MG63 (cell line): ENCODE measurements at regions not wholly inside any gene's neighbourhood (a gene's known extent, or its start where the extent isn't known, plus 50 kb on each side); places are given as distances from the start of the nearest gene placed in this dataset.

Experiments used
- DNase-seq: peaks from one replicate; pipeline ENCODE4 v3.0.0-alpha.2; 2020
- H3K27me3 ChIP-seq: fragments of 250-450 bp; sonication (Bioruptor Pico); 2 replicates; pipeline ENCODE4 v1.5.1; 2020; ENCODE audit warnings: mild to moderate bottlenecking, moderate library complexity
- H3K36me3 ChIP-seq: fragments of 250-450 bp; sonication (Bioruptor Pico); 2 replicates; pipeline ENCODE4 v1.5.1; 2020; ENCODE audit warnings: mild to moderate bottlenecking, moderate library complexity
- H3K4me3 ChIP-seq: fragments of 250-450 bp; sonication (Bioruptor Pico); 2 replicates; pipeline ENCODE4 v1.5.1; 2020; ENCODE audit warnings: mild to moderate bottlenecking, moderate library complexity
- H3K9me3 ChIP-seq: fragments of 250-450 bp; sonication (Bioruptor Pico); 2 replicates; pipeline ENCODE4 v1.5.1; 2020; ENCODE audit warnings: mild to moderate bottlenecking, moderate library complexity

DNA sequence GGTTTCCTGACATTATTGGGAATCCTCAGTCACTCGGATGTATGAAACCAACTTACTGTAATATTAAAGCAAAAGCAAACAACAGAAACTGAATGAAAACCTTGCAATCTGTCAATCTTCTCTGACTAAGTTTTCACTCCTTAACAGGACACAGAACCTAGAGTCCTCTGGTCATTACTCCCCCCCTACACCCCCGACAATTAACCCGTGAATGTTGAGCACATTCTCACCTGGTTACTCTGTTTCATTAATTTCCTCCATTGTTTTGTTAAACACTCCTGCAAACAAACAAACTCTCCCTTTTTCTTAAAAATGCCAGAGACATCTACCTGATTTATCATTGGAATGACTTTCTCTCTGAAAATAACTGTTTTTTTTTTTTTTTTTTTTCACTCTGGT is 469.0 kb upstream of the PRKX start:
- Histone ChIP-seq H3K27me3 (no peaks in the 10 kb centered on the region), H3K9me3 (no peaks in the 10 kb centered on the region), H3K36me3 (no peaks in the 10 kb centered on the region), H3K4me3 (no peak overlapping the region)
- no peak for DNase-seq

- H3K27me3 ChIP-seq: 0 out of 2 replicates have a peak, but pooled peaks cover 2% of the 10 kb centered on the region
- no peaks in the 10 kb centered on the region for H3K36me3 ChIP-seq
- H3K4me3 ChIP-seq: no peak overlapping the region
- DNase-seq: no peak
- H3K9me3 ChIP-seq: no peaks in the 10 kb centered on the region
Measured at GRCh38 chrX:4181782-4182407, 468.4 kb upstream of the PRKX start.

DNA sequence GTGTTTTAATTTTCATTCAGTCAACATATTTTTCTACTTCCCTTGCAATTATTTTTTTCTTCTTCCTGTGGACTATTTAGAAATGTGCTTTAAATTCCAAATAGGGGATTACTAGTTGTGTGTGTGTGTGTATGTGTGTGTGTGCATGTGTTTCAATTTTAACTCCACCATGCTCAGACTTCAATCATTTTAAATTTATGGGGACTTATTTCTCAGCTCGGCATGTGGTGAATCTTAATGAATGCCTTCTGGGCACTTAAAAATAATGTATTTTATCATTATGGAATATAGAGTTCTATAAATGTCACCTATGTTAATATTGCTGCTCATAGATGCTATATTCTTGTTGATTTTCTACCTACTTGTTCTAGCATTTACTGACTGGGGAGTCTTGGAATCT is 465.6 kb upstream of the PRKX start:
- Histone ChIP-seq H3K9me3 (no peaks in the 10 kb centered on the region), H3K4me3 (no peak overlapping the region), H3K36me3 (no peaks in the 10 kb centered on the region), H3K27me3 (0 out of 2 replicates have a peak, but pooled peaks cover 2% of the 10 kb centered on the region)
- no peak for DNase-seq

DNA sequence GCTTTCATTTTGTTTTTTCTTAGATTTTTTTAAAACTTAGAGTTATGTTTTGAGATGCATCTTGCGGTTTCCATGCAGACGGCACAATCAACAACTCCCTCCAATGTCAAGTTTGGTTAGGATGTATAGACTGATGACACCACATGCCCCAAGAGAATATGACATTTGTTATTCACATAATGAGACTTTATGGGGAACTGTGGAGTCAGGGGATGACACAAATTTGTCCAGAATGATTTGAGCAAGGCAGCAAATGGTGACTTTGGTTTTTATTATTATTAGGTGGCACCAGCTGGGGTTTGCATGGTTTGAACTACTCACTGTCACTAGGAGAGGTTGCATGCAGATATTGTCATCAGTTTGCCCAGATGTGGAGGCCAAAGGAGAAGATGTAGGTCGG is 461.8 kb upstream of the PRKX start:
- Histone ChIP-seq H3K4me3 (no peak overlapping the region), H3K27me3 (0 out of 2 replicates have a peak, but pooled peaks cover 2% of the 10 kb centered on the region), H3K36me3 (no peaks in the 10 kb centered on the region), H3K9me3 (no peaks in the 10 kb centered on the region)
- no peak for DNase-seq

DNA sequence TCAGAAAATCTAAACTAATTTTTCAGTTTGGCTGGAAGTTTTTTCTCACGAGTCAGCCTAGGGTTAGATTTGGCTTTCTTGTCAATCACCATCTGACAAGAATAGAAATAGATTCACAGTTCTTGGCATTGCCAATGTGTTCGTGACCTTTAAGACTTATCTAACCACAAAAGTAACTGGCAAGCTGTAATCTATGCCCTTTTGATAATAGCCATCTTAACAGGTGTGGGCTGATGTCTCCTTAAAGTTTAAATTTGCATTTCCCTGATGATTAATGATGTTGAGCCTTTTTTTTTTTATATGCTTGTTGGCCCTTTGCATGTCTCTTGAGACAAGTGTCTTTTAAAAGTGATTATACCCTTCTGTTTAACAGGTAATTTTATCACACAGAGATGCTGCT is 460.3 kb upstream of the PRKX start:
- no peak for DNase-seq
- Histone ChIP-seq H3K4me3 (no peak overlapping the region), H3K9me3 (no peaks in the 10 kb centered on the region), H3K36me3 (no peaks in the 10 kb centered on the region), H3K27me3 (0 out of 2 replicates have a peak, but pooled peaks cover 2% of the 10 kb centered on the region)

DNA sequence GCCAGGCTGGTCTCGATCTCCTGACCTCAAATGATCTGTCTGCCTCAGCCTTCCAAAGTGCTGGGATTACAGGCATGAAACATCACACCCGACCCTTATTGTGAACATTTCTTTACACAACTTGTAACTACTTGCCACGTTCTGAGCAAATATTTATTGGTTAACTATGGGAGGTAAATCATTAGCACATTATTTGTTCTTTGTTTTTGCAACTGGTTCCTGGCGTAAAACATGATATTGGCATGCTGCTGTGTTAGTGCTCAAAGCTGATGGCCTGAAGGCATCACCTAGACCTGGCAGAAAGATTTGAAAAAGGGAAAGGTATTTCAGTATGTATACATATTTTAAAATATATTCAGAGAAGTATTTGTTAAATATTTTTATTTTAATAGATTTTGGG is 438.3 kb upstream of the PRKX start:
- Histone ChIP-seq H3K27me3 (no peaks in the 10 kb centered on the region), H3K9me3 (no peaks in the 10 kb centered on the region), H3K4me3 (no peak overlapping the region), H3K36me3 (no peaks in the 10 kb centered on the region)
- DNase-seq: no peak

DNA sequence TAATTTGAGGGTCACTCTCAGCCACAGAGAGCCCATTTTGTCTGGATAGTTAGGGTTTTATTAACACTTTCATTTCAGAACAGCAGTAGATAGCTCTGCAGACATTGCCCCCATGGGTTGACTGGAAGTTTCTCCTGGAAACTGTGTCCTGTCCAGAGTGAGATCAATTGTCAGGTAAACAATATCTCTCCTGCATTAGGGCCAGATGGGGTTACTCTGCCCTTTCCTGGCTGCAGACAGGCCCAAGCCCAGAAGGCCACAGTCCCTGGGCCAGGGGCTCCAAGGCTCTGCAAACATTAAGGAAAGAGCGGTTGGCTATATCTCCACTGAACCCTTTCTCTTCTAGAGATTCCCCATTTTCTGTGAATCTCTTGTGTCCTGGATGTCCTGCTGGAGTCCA is 436.8 kb upstream of the PRKX start:
- DNase-seq: no peak
- no peak overlapping the region for H3K4me3 ChIP-seq
- no peaks in the 10 kb centered on the region for H3K27me3 ChIP-seq
- H3K9me3 ChIP-seq: no peaks in the 10 kb centered on the region
- H3K36me3 ChIP-seq: no peaks in the 10 kb centered on the region

- Histone ChIP-seq H3K36me3 (no peaks in the 10 kb centered on the region), H3K4me3 (no peak overlapping the region), H3K9me3 (no peaks in the 10 kb centered on the region), H3K27me3 (no peaks in the 10 kb centered on the region)
- no peak for DNase-seq
Measured at GRCh38 chrX:4129626-4130025, 416.2 kb upstream of the PRKX start.

- Histone ChIP-seq H3K4me3 (no peak overlapping the region), H3K9me3 (no peaks in the 10 kb centered on the region), H3K36me3 (no peaks in the 10 kb centered on the region), H3K27me3 (no peaks in the 10 kb centered on the region)
- DNase-seq: no peak
Measured at GRCh38 chrX:4118666-4119530, 405.4 kb upstream of the PRKX start.

GRCh38 chrX:4110964-4111363 is 397.5 kb upstream of the PRKX start:
- Histone ChIP-seq H3K4me3 (no peak overlapping the region), H3K27me3 (no peaks in the 10 kb centered on the region), H3K36me3 (no peaks in the 10 kb centered on the region), H3K9me3 (no peaks in the 10 kb centered on the region)
- no peak for DNase-seq

DNA sequence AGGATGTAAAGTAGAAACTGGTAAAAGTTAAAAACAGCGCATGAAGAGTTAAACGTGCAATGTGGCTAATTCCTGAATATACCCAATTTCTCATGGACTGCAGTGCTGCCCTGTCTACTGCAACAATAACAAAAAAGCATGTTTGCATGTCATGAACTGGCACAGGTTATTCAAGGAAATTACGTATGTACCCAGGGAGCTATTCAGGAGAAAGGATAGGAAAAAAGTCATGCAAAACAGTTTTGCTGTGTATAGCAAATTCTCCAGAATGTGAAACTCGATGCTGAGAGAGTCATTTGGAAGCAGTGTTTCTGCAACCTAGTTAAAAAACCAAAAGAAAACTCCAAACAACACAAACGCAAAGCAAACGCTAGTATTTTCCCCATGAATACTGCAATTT is 381.5 kb upstream of the PRKX start:
- H3K36me3 ChIP-seq: no peaks in the 10 kb centered on the region
- no peaks in the 10 kb centered on the region for H3K27me3 ChIP-seq
- DNase-seq: no peak
- H3K4me3 ChIP-seq: no peak overlapping the region
- no peaks in the 10 kb centered on the region for H3K9me3 ChIP-seq

GRCh38 chrX:4091046-4091760 is 377.8 kb upstream of the PRKX start:
- Histone ChIP-seq H3K36me3 (no peaks in the 10 kb centered on the region), H3K4me3 (no peak overlapping the region), H3K9me3 (no peaks in the 10 kb centered on the region), H3K27me3 (no peaks in the 10 kb centered on the region)
- DNase-seq: no peak

DNA sequence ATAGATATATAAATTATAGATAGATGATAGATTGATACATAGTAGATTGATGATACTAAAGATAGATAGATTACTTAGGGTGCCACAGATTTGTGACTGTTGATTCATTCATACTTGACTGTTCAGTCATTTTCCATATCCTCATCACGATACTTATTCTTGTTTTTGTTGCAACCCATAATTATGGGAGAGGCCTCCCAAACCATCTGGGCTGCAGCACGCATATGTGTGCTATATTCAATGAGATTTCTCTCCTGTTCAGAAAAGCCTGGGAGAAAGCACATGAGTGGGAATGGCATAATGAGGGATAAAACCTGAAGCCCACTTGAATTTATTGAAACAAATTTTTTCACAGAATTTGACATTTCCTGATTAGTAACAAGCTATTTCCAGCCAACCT is 346.4 kb upstream of the PRKX start:
- no peak for DNase-seq
- Histone ChIP-seq H3K27me3 (no peaks in the 10 kb centered on the region), H3K9me3 (no peaks in the 10 kb centered on the region)

DNA sequence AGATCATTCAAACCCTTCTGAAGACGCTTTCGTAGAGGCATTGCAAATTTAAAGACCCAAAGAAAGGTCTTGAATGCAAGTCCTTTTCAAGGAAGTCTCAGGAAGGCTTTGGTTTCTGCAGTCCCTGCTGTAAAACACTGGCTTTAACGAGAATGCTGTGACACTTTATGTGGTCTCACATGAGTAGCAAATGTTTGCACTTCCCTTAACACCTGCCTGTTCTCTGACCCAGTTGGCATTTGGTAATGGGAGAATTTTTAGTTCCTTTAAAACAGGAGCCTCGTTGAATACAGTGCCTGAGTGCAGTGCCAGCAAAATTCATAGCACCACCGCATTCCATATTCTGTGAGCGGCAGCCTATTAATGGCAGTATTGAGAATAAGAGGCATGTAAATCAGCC is 330.5 kb upstream of the PRKX start:
- no peaks in the 10 kb centered on the region for H3K36me3 ChIP-seq
- H3K27me3 ChIP-seq: no peaks in the 10 kb centered on the region
- no peaks in the 10 kb centered on the region for H3K9me3 ChIP-seq
- no peak for DNase-seq
- H3K4me3 ChIP-seq: no peak overlapping the region

More for the DNA sequence above, 346.4 kb upstream of the PRKX start:
- Histone ChIP-seq H3K4me3 (no peak overlapping the region), H3K36me3 (no peaks in the 10 kb centered on the region)

DNA sequence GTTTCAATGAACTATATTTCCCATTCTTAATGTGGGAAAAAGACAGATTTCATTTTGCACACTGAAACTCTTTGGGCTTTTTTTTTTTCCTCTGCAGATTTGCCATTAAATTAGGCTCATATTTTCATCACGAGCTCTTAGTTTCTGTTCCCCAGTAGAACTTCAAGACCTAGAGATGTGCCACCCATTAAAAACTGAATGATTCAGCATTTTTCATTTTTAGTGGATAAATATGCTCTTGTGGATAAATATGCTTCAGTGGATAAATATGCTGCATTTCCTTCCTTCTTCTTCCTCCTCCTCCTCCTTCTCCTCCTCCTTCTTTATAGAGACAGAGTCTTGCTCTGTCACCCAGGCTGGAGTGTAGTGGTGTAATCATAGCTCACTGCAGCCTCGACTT is 322.4 kb upstream of the PRKX start:
- H3K27me3 ChIP-seq: no peaks in the 10 kb centered on the region
- H3K36me3 ChIP-seq: no peaks in the 10 kb centered on the region
- H3K9me3 ChIP-seq: no peaks in the 10 kb centered on the region
- DNase-seq: no peak
- no peak overlapping the region for H3K4me3 ChIP-seq

DNA sequence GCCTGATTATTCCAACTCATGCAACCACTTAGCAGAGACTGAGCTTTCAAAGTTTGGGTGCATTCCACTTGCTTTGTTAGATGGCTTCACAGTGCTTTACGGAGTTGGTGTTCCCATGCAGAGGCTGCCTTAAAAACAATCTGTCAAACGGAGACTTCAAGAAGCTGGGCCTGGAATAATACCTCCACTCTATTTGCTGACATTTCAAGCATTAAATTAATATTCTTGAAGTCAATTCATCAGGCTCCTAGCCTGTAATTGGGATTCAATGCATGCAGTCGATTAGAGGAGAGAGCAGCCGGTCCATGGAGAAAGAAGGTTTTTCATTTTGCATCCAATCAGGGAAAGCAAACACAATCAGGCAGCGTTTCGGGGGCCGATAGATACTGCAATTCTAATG is 314.7 kb upstream of the PRKX start:
- Histone ChIP-seq H3K4me3 (no peak overlapping the region), H3K36me3 (no peaks in the 10 kb centered on the region), H3K27me3 (no peaks in the 10 kb centered on the region), H3K9me3 (no peaks in the 10 kb centered on the region)
- no peak for DNase-seq

DNA sequence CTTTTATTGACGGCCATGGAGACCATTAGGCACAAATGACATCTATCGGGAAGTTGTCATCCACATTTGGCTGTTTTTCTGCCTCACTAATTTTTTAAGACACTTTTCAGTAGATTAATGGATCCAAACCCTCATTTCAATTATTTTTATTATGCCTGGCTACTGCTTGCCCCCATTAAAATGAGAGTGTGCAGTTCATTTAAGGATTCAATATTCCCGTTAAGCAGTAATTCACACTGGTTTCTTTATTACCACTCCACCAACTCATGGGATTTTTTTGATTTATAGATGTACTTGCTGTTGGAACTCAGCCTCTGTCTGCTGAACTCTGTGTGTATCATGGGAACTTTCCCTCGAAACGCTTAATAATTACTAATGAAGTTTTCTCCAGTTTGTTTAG is 291.8 kb upstream of the PRKX start:
- H3K36me3 ChIP-seq: no peaks in the 10 kb centered on the region
- H3K27me3 ChIP-seq: no peaks in the 10 kb centered on the region
- H3K4me3 ChIP-seq: no peak overlapping the region
- no peaks in the 10 kb centered on the region for H3K9me3 ChIP-seq
- no peak for DNase-seq
